ENCODE measurements at regions not wholly inside any gene's neighbourhood (a gene's known extent, or its start where the extent isn't known, plus 50 kb on each side); places are given as distances from the start of the nearest gene placed in this dataset.

DNA sequence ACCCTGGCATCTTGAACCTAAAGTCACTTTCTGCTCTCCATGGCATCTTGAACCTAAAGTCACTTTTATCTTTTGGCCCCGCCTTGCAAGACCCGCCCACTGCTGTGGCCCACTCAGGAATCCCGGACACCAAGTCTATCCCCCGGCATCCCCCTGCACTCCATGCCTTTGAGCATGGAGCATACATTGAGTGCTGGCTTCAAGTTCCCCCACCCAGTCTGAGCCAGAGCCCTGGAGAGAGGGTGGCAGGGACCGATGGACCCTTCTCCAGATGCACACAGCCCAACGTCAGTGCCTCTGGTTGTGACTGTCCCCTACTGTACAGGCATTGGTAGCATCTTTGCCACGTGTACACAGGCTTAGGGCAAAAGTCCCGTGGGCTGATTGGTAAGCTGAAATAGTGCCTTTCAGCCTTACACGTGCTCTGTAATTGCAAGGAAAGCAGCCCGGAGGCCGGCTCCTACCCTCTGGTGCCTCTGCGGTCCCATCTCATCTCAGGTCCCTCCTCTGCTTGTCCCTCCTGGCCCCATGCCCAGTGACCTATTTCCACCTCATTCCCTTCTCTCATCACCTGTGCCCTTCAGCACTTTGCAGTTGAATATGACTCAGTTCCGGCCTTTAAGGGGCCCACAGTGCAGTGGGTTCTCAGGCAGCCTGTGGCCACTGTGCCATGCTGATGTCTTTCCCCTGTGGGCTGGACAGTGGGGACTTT is 154.0 kb downstream of the INHBB start:
- FAIRE-seq = no peak
- Histone ChIP-seq H3K9me3 (ENCODE audit: insufficient read depth, low read depth, low read length) (no peaks in the 10 kb centered on the region), H2AFZ (ENCODE audit: low read depth, low read length) (no peak overlapping the region), H3K36me3 (ENCODE audit: insufficient read depth, low read length) (no peaks in the 10 kb centered on the region), H3K79me2 (ENCODE audit: insufficient read depth, low read length) (no peaks in the 10 kb centered on the region), H4K20me1 (ENCODE audit: insufficient read depth, low read length) (no peaks in the 10 kb centered on the region), H3K27me3 (ENCODE audit: insufficient read depth, low read length) (peaks cover 2% of the 10 kb centered on the region), H3K9ac (ENCODE audit: low read length) (no peak overlapping the region), H3K4me2 (ENCODE audit: low read length) (no peak overlapping the region), H3K4me1 (ENCODE audit: insufficient read depth, low read length) (peaks cover 6% of the 10 kb centered on the region), H3K27ac (ENCODE audit: low read depth, low read length) (no peak overlapping the region), H3K4me3 (ENCODE audit: insufficient read depth, low read depth, low read length) (no peak overlapping the region)
- no peak for TF ChIP-seq EZH2 (IDR thresholded peaks at IDR 0.05; ENCODE audit: insufficient read depth, low read length)
- TF ChIP-seq, protein P1, sequence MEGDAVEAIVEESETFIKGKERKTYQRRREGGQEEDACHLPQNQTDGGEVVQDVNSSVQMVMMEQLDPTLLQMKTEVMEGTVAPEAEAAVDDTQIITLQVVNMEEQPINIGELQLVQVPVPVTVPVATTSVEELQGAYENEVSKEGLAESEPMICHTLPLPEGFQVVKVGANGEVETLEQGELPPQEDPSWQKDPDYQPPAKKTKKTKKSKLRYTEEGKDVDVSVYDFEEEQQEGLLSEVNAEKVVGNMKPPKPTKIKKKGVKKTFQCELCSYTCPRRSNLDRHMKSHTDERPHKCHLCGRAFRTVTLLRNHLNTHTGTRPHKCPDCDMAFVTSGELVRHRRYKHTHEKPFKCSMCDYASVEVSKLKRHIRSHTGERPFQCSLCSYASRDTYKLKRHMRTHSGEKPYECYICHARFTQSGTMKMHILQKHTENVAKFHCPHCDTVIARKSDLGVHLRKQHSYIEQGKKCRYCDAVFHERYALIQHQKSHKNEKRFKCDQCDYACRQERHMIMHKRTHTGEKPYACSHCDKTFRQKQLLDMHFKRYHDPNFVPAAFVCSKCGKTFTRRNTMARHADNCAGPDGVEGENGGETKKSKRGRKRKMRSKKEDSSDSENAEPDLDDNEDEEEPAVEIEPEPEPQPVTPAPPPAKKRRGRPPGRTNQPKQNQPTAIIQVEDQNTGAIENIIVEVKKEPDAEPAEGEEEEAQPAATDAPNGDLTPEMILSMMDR (IDR thresholded peaks at IDR 0.05; ENCODE audit: insufficient read depth, low read depth, low read length) = no peak
- DNase-seq (ENCODE audit: low read depth) = no peak
- no peak overlapping the region for H3K4me3 Mint-ChIP-seq (ENCODE audit: unreplicated experiment)
- H3K9me3 Mint-ChIP-seq (ENCODE audit: unreplicated experiment) = peaks cover 2% of the 10 kb centered on the region
- H3K27me3 Mint-ChIP-seq (ENCODE audit: low read depth, unreplicated experiment) = peaks cover 66% of the 10 kb centered on the region
- H3K4me1 Mint-ChIP-seq (ENCODE audit: low read depth, unreplicated experiment) = peaks cover 5% of the 10 kb centered on the region
- peak overlapping the region; percentile 12 for H3K27ac Mint-ChIP-seq (ENCODE audit: unreplicated experiment)
- H3K36me3 Mint-ChIP-seq (ENCODE audit: low read depth, unreplicated experiment) = no peaks in the 10 kb centered on the region

DNA sequence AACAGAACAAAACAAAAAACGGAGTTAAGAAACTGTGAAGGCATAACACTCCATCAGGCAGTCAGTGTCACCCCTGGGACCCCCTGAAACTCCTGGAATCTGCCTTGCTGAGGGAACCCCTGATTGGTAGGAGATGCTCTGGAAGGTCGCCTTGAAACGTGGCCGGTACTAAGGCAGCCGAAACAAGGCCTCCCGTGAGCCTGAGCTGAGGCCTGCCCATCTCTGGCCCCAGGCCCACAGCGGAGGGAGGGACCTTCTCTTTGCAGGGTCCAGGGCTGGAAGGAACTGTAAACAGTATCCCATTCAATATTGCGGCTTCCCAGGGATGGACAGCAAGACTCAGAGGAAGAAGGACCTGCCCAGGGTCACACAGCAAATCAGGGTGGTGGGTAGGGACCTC is 155.7 kb downstream of the INHBB start:
- Histone ChIP-seq H4K20me1 (ENCODE audit: insufficient read depth, low read length) (no peaks in the 10 kb centered on the region), H3K9ac (ENCODE audit: low read length) (no peak overlapping the region), H3K36me3 (ENCODE audit: insufficient read depth, low read length) (no peaks in the 10 kb centered on the region), H3K9me3 (ENCODE audit: insufficient read depth, low read depth, low read length) (no peaks in the 10 kb centered on the region), H3K4me1 (ENCODE audit: insufficient read depth, low read length) (peaks cover 6% of the 10 kb centered on the region), H3K79me2 (ENCODE audit: insufficient read depth, low read length) (no peaks in the 10 kb centered on the region), H3K4me3 (ENCODE audit: insufficient read depth, low read depth, low read length) (no peak overlapping the region), H3K27me3 (ENCODE audit: insufficient read depth, low read length) (no peaks in the 10 kb centered on the region), H3K4me2 (ENCODE audit: low read length) (no peak overlapping the region), H3K27ac (ENCODE audit: low read depth, low read length) (no peak overlapping the region), H2AFZ (ENCODE audit: low read depth, low read length) (no peak overlapping the region)
- Mint-ChIP-seq H3K27ac (ENCODE audit: unreplicated experiment) (no peak overlapping the region), H3K36me3 (ENCODE audit: low read depth, unreplicated experiment) (no peaks in the 10 kb centered on the region), H3K4me3 (ENCODE audit: unreplicated experiment) (no peak overlapping the region), H3K9me3 (ENCODE audit: unreplicated experiment) (peaks cover 4% of the 10 kb centered on the region), H3K27me3 (ENCODE audit: low read depth, unreplicated experiment) (peaks cover 68% of the 10 kb centered on the region), H3K4me1 (ENCODE audit: low read depth, unreplicated experiment) (peaks cover 5% of the 10 kb centered on the region)
- TF ChIP-seq, protein P1 (IDR thresholded peaks at IDR 0.05; ENCODE audit: insufficient read depth, low read depth, low read length) = no peak
- no peak for TF ChIP-seq EZH2 (IDR thresholded peaks at IDR 0.05; ENCODE audit: insufficient read depth, low read length)
- DNase-seq (ENCODE audit: low read depth) (no peak), FAIRE-seq (no peak)

DNA sequence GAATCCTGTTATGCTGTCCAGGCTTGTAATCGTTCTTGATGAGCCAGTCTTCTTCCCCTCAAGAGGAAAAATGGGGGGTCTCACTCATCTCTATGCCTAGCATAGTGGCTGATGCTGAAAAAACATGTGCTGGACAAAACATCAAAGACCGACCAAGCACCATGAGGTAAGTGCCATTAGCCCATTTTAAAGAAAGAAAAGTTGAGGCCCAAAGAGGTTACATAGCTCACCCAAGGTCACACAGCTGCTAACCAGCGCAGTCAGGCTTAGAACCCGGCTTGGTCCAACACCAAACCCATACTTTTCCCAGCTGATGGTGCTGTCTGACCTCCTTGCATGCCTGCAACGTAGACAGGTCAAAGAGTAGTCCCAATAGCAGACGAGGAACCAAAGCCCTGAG is 156.4 kb downstream of the INHBB start:
- no peak overlapping the region for H3K27ac ChIP-seq (ENCODE audit: low read depth, low read length)
- no peak overlapping the region for H3K9ac ChIP-seq (ENCODE audit: low read length)
- Mint-ChIP-seq H3K4me3 (ENCODE audit: unreplicated experiment) (no peak overlapping the region), H3K9me3 (ENCODE audit: unreplicated experiment) (peaks cover 4% of the 10 kb centered on the region), H3K27ac (ENCODE audit: unreplicated experiment) (no peak overlapping the region), H3K4me1 (ENCODE audit: low read depth, unreplicated experiment) (peaks cover 5% of the 10 kb centered on the region), H3K36me3 (ENCODE audit: low read depth, unreplicated experiment) (no peaks in the 10 kb centered on the region), H3K27me3 (ENCODE audit: low read depth, unreplicated experiment) (peaks cover 70% of the 10 kb centered on the region)
- TF ChIP-seq, protein P1 (IDR thresholded peaks at IDR 0.05; ENCODE audit: insufficient read depth, low read depth, low read length) = no peak
- no peak for TF ChIP-seq EZH2 (IDR thresholded peaks at IDR 0.05; ENCODE audit: insufficient read depth, low read length)
- no peaks in the 10 kb centered on the region for H3K79me2 ChIP-seq (ENCODE audit: insufficient read depth, low read length)
- DNase-seq (ENCODE audit: low read depth) = no peak
- no peak overlapping the region for H3K4me2 ChIP-seq (ENCODE audit: low read length)
- no peak overlapping the region for H2AFZ ChIP-seq (ENCODE audit: low read depth, low read length)
- no peaks in the 10 kb centered on the region for H3K36me3 ChIP-seq (ENCODE audit: insufficient read depth, low read length)
- no peaks in the 10 kb centered on the region for H3K27me3 ChIP-seq (ENCODE audit: insufficient read depth, low read length)
- H3K4me1 ChIP-seq (ENCODE audit: insufficient read depth, low read length) = peaks cover 6% of the 10 kb centered on the region
- FAIRE-seq = no peak
- H3K9me3 ChIP-seq (ENCODE audit: insufficient read depth, low read depth, low read length) = no peaks in the 10 kb centered on the region
- no peaks in the 10 kb centered on the region for H4K20me1 ChIP-seq (ENCODE audit: insufficient read depth, low read length)
- H3K4me3 ChIP-seq (ENCODE audit: insufficient read depth, low read depth, low read length) = no peak overlapping the region

Data from astrocyte (in vitro differentiated cells and primary cell).